DOHH2 (cell line): ENCODE measurements at regions not wholly inside any gene's neighbourhood (a gene's known extent, or its start where the extent isn't known, plus 50 kb on each side); places are given as distances from the start of the nearest gene placed in this dataset.

ENCODE experiments used
- EZH2phosphoT487 ChIP-seq: fragments of 200-600 bp; sonication (generic); IDR thresholded peaks from 2 replicates; pipeline ENCODE4 v1.6.1; 2017; ENCODE audit warnings: borderline replicate concordance, mild to moderate bottlenecking, antibody characterized with exemption, low read length, moderate library complexity, mixed read lengths
- TF ChIP-seq, protein P1 (sequence below): fragments of 200-600 bp; sonication (generic); IDR thresholded peaks from one replicate; pipeline ENCODE4 v1.5.1; 2014; ENCODE audit warnings: antibody characterized with exemption, mild to moderate bottlenecking, low read depth, low read length; ENCODE audit not compliant: poor library complexity, severe bottlenecking

DNA sequence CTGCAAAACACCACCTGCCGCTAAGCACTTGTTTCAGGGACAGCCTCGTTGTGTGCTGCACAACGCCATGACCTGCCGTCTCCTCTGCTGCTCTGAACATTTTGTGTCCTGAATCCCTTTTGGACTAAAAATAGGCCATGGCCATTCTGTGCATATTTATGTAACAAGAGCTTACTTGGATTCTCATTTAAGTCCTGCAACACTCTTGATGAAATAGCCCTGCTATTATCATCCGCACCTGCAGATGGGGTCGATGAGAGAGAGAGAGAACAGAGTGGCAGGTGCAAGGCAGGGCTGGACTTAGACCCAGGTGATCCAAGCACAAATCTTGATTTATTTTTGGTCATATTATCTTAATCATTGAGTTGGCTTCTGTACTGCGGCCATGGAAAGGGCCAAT, 121.2 kb upstream of the PRKCQ start:
- TF ChIP-seq, protein P1, sequence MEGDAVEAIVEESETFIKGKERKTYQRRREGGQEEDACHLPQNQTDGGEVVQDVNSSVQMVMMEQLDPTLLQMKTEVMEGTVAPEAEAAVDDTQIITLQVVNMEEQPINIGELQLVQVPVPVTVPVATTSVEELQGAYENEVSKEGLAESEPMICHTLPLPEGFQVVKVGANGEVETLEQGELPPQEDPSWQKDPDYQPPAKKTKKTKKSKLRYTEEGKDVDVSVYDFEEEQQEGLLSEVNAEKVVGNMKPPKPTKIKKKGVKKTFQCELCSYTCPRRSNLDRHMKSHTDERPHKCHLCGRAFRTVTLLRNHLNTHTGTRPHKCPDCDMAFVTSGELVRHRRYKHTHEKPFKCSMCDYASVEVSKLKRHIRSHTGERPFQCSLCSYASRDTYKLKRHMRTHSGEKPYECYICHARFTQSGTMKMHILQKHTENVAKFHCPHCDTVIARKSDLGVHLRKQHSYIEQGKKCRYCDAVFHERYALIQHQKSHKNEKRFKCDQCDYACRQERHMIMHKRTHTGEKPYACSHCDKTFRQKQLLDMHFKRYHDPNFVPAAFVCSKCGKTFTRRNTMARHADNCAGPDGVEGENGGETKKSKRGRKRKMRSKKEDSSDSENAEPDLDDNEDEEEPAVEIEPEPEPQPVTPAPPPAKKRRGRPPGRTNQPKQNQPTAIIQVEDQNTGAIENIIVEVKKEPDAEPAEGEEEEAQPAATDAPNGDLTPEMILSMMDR = peak; percentile 23
- no peak for TF ChIP-seq EZH2phosphoT487
